Muscle layer of duodenum (tissue), 2 donors: ENCODE measurements at regions not wholly inside any gene's neighbourhood (a gene's known extent, or its start where the extent isn't known, plus 50 kb on each side); places are given as distances from the start of the nearest gene placed in this dataset.
"Not testable (repeated sequence)": the region's sequence is repeated elsewhere in the genome, so short reads cannot be mapped to it uniquely, and the experiment has no call there.

Experiments used
- H3K27ac ChIP-seq: one replicate; pipeline ENCODE4 v1.7.0; 2013; ENCODE audit warnings: mild to moderate bottlenecking, low read length
- H3K27me3 ChIP-seq: one replicate; pipeline ENCODE4 v1.7.0; 2013; ENCODE audit warnings: low read depth, mild to moderate bottlenecking, control low read depth, low read length
- H3K36me3 ChIP-seq, 2 donors: one replicate each; pipeline ENCODE4 v1.7.0; 2013; ENCODE audit warnings: low read length in 2 of 2, control low read depth in 1 of 2, mild to moderate bottlenecking in 1 of 2; ENCODE audit not compliant: insufficient read depth in 2 of 2, control insufficient read depth in 1 of 2
- H3K4me1 ChIP-seq, 2 donors: one replicate each; pipeline ENCODE4 v1.7.0; 2013; ENCODE audit warnings: low read length in 2 of 2, mild to moderate bottlenecking in 2 of 2, control low read depth in 1 of 2, moderate library complexity in 1 of 2; ENCODE audit not compliant: insufficient read depth in 2 of 2, control insufficient read depth in 1 of 2
- H3K4me3 ChIP-seq, 2 donors: one replicate each; pipeline ENCODE4 v1.7.0; 2013; ENCODE audit warnings: low read length in 2 of 2, low read depth in 1 of 2, mild to moderate bottlenecking in 1 of 2
- H3K9me3 ChIP-seq, 2 donors: one replicate each; pipeline ENCODE4 v1.7.0; 2013; ENCODE audit warnings: low read length in 2 of 2, control low read depth in 1 of 2, mild to moderate bottlenecking in 1 of 2; ENCODE audit not compliant: control insufficient read depth in 1 of 2
- donor health status: healthy.

- Histone ChIP-seq H3K36me3 (no peaks in the 10 kb centered on the region), H3K4me1 (peaks cover 0 to 6% of the 10 kb centered on the region in 2 donors), H3K27me3 (no peaks in the 10 kb centered on the region), H3K4me3 (no peak overlapping the region), H3K9me3 (no peaks in the 10 kb centered on the region), H3K27ac (no peak overlapping the region)
These were observed 52.0 kb upstream of the LRIG1 start for GRCh38 chr3:66552846-66553245.

- no peaks in the 10 kb centered on the region for H3K36me3 ChIP-seq
- no peaks in the 10 kb centered on the region for H3K27me3 ChIP-seq
- H3K27ac ChIP-seq: no peak overlapping the region
- H3K4me1 ChIP-seq: peaks cover 0 to 6% of the 10 kb centered on the region in 2 donors
- H3K9me3 ChIP-seq: no peaks in the 10 kb centered on the region
- H3K4me3 ChIP-seq: no peak overlapping the region
These were observed 52.8 kb upstream of the LRIG1 start for GRCh38 chr3:66553441-66554113.

- Histone ChIP-seq H3K4me1 (peaks cover 0 to 6% of the 10 kb centered on the region in 2 donors), H3K4me3 (no peak overlapping the region), H3K9me3 (no peaks in the 10 kb centered on the region), H3K36me3 (no peaks in the 10 kb centered on the region), H3K27ac (no peak overlapping the region), H3K27me3 (no peaks in the 10 kb centered on the region)
These were observed 53.4 kb upstream of the LRIG1 start for GRCh38 chr3:66554178-66554577.

GRCh38 chr3:66555214-66555844 is 54.5 kb upstream of the LRIG1 start:
- Histone ChIP-seq H3K27me3 (no peaks in the 10 kb centered on the region), H3K4me1 (peaks cover 0 to 6% of the 10 kb centered on the region in 2 donors), H3K9me3 (no peaks in the 10 kb centered on the region), H3K36me3 (no peaks in the 10 kb centered on the region), H3K4me3 (no peak overlapping the region), H3K27ac (no peak overlapping the region)

GRCh38 chr3:66557170-66557569 is 56.3 kb upstream of the LRIG1 start:
- no peaks in the 10 kb centered on the region for H3K36me3 ChIP-seq
- H3K4me3 ChIP-seq: no peak overlapping the region
- H3K27ac ChIP-seq: no peak overlapping the region
- H3K27me3 ChIP-seq: no peaks in the 10 kb centered on the region
- H3K4me1 ChIP-seq: peaks cover 0 to 6% of the 10 kb centered on the region in 2 donors
- no peaks in the 10 kb centered on the region for H3K9me3 ChIP-seq

GRCh38 chr3:66559924-66560323 is 59.1 kb upstream of the LRIG1 start:
- not testable (repeated sequence) for H3K4me3 ChIP-seq, H3K27ac ChIP-seq, H3K27me3 ChIP-seq, H3K36me3 ChIP-seq, H3K9me3 ChIP-seq, H3K4me1 ChIP-seq

GRCh38 chr3:66561367-66561766 is 60.5 kb upstream of the LRIG1 start:
- Histone ChIP-seq H3K9me3 (no peaks in the 10 kb centered on the region), H3K27me3 (no peaks in the 10 kb centered on the region), H3K27ac (no peak overlapping the region), H3K36me3 (no peaks in the 10 kb centered on the region), H3K4me3 (no peak overlapping the region), H3K4me1 (no peaks in the 10 kb centered on the region)

- Histone ChIP-seq H3K4me1 (no peaks in the 10 kb centered on the region), H3K4me3 (no peak overlapping the region), H3K36me3 (no peaks in the 10 kb centered on the region), H3K27me3 (no peaks in the 10 kb centered on the region), H3K27ac (no peak overlapping the region), H3K9me3 (no peaks in the 10 kb centered on the region)
These were observed 64.5 kb upstream of the LRIG1 start for GRCh38 chr3:66565301-66565700.

GRCh38 chr3:66567077-66567476 is 66.3 kb upstream of the LRIG1 start:
- Histone ChIP-seq H3K9me3 (no peaks in the 10 kb centered on the region), H3K27ac (no peak overlapping the region), H3K36me3 (no peaks in the 10 kb centered on the region), H3K4me1 (peaks cover 0 to 2% of the 10 kb centered on the region in 2 donors), H3K27me3 (no peaks in the 10 kb centered on the region), H3K4me3 (no peak overlapping the region)

- H3K4me3 ChIP-seq: no peak overlapping the region
- no peaks in the 10 kb centered on the region for H3K9me3 ChIP-seq
- no peaks in the 10 kb centered on the region for H3K36me3 ChIP-seq
- H3K4me1 ChIP-seq: peaks cover 0 to 22% of the 10 kb centered on the region in 2 donors
- no peaks in the 10 kb centered on the region for H3K27me3 ChIP-seq
- no peak overlapping the region for H3K27ac ChIP-seq
These were observed 71.4 kb upstream of the LRIG1 start for GRCh38 chr3:66572090-66572675.

- Histone ChIP-seq H3K9me3 (no peaks in the 10 kb centered on the region), H3K4me3 (no peak overlapping the region), H3K27me3 (no peaks in the 10 kb centered on the region), H3K4me1 (peaks cover 0 to 26% of the 10 kb centered on the region in 2 donors), H3K27ac (no peak overlapping the region), H3K36me3 (no peaks in the 10 kb centered on the region)
These were observed 72.3 kb upstream of the LRIG1 start for GRCh38 chr3:66572938-66573710.
